CD4-positive, alpha-beta T cell treated with Interleukin-12 subunit alpha and Interleukin-12 subunit beta, for 1 hour (primary cell): ENCODE measurements at regions not wholly inside any gene's neighbourhood (a gene's known extent, or its start where the extent isn't known, plus 50 kb on each side); places are given as distances from the start of the nearest gene placed in this dataset.
"Not testable (repeated sequence)": the region's sequence is repeated elsewhere in the genome, so short reads cannot be mapped to it uniquely, and the experiment has no call there.

Experiments
- DNase-seq: peaks from one replicate; pipeline ENCODE4 v3.0.0-alpha.2; 2020

DNA sequence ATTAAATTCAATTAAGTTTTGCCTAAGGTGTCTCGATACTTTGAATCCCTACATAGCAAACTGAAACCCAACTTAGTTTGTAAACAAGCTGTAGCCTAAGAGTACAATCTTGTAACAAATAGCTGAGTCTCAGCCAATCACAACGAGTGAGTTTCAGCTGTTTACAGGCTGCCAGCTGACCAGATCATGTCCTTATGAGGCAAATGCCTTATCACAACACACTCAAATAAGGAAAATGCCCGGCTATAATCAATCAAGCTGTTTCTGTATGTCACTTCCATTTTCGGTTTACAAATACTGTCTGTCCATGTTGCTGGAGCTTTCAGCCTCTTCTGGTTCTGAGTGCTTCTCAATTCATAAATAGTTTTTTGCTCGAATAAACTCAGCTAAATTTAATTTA lies 943.8 kb downstream of the SLC16A7 start:
- no peak for DNase-seq

DNA sequence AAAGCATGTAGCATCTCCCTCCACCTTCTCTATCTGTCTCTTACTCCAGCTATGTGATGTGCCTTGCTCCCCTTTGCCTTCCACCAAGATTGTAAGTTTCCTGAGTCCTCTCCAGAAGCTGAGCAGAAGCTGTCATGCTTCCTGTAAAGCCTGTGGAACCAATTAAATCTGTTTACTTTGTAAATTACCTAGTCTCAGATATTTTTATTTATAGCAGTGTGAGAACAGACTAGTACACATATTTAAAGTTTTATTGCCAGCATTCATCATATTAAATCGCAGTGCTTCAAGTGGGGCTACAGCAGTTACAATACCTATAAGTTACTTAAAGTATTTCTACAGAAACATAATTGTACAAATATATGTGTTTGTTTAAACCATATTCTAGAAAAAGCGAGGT lies 973.1 kb downstream of the SLC16A7 start:
- no peak for DNase-seq

DNA sequence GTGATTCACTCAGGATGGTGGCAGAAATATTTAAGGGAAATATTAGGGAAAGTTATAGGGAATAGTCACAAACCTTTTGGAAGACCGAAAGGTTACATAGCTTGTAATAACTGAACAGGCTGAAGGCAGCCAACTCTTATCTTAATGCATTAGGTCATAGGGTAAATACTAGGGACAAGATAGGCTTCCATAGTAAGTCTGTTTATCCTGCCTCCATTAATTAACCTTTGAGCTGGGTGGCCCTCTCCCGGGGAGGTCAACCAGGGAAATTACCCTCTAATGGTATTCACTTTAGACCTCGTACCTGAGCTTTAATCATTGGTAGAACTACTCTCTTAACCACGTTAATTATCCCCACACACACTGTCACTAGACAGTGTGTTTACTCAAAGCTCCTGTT lies 981.8 kb downstream of the SLC16A7 start:
- no peak for DNase-seq

DNA sequence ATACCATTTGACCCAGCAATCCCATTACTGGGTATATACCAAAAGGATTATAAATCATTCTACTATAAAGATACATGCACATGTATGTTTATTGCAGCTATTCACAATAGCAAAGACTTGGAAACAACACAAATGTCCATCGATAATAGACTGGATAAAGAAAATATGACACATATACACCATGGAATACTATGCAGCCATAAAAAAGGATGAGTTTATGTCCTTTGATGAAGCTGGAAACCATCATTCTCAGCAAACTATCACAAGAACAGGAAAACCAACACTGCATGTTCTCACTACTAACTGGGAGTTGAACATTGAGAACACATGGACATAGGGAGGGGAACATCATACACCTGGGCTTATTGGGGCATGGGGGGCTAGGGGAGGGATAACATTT lies 991.8 kb downstream of the SLC16A7 start:
- not testable (repeated sequence) for DNase-seq

DNA sequence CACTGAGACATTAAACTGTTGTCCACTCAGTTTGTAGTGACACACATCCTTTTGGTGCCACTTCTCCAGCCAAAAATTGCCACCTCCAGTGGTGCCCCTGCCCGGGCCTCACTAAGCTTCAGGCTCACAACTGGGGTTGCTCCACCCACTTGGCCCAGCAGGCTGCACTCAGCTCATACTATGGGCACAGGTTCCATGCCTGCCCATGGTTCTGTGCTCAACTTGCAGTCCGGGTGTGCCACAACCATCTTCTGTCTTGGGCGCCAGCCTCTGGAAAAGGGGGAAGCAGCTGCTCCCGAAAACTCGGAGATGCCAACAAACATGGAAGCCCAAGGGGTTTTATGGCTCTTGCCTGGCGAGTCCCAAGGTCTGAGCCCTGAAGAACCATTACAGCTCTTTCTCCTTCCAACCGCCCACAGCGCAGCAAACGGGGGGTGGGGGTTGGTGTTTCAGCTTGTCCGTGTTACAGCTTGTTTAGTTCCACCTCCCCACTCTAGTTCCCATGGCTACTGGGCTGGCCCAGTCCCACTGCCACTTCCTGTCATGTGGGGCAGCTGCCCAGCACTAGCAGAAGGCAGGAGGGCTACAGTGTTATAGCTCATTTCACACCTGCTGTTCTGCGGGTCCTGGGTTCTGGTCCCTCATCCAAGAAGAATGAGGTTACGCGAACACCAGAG lies 998.3 kb downstream of the SLC16A7 start:
- DNase-seq: no peak

DNA sequence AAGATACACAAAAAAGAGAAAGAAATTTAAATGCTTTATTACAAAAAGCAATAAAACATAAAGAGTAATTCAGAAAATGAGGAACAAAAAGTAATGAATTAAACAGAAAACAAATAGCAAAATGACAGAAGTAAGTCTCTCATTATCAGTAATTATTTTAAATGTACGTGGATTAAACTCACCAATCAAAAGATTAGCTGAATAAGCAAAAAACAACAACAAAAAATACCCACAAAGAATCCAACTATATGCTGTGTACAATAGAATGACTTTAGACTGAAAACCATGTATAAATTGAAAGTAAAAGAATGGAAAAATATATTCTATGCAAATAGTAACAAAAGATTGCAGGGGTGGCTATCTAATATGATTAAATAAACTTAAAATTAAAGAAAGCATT lies 1006.8 kb downstream of the SLC16A7 start:
- DNase-seq: no peak

DNA sequence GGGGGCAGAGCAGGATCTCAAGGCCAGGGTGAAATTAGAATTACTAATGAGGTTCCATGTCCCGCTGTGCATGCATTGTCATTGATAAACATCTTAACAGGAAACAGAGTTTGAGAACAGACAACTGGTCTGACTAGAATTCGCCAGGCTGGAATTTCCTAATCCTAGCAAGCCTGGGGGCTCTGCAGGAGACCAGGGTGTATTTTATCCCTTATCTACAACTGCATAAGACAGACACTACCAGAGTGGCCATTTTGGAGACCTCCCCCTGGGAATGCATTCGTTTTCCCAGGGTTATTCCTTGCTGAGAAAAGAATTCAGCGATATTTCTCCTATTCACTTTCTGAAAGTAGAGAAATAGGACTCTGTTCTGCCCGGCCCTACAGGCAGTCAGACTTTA lies 1007.6 kb downstream of the SLC16A7 start:
- DNase-seq: not testable (repeated sequence)

DNA sequence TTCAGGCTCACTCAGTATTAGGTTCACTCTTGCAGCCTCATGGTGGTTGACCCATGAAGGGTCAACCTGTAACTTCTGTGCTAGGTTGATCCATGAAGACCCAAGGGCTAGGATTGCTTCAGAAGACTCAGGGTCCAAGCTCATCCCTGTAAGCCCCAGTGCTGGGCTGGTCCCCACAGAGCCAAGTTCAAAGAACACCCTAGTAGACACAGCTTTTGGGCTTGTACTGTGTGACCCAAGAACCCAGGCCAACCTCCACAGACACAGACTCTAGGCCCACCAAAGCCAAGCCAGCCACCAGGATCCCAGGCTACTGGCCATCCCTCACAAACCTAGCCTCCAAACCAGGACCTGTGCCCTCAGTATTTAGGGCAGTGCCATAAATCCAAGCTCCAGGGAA lies 1020.6 kb downstream of the SLC16A7 start:
- DNase-seq: no peak

DNA sequence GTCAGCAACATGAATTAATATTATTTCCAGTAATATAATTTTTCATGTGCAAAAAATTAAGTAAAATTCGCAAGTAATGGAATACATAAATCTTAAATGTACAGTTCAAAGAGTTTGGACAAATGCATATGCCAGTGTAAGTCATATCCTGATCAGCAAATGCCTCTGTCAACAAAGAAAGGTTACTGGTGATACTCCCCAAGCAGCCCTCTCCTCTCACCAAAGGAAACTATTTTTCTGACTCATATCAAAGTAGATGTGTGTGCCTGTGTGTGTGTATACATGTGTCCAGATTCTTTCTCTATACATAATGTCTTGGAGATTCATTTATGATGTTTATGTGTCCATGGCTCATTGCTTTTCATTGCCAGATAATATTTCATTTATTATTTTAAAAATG lies 1035.0 kb downstream of the SLC16A7 start:
- DNase-seq: no peak

DNA sequence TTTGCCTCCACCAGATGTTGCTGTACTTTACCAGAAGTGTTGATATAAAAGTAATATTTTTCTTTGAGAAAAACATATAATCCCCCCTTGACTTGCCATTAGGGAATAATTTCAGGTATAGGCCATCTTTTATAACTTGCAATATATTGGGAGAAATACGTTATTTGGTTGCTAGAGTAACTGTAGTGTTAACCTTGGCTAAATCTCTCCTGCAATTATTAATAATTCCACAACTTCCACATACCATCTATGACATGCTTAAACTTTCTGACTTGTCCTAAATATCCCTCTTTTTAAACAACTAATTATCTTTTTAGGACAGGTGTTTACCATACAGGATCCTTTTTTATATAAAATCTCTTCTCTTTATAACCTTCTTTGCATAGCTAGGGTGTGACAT lies 1048.2 kb downstream of the SLC16A7 start:
- DNase-seq: no peak

DNA sequence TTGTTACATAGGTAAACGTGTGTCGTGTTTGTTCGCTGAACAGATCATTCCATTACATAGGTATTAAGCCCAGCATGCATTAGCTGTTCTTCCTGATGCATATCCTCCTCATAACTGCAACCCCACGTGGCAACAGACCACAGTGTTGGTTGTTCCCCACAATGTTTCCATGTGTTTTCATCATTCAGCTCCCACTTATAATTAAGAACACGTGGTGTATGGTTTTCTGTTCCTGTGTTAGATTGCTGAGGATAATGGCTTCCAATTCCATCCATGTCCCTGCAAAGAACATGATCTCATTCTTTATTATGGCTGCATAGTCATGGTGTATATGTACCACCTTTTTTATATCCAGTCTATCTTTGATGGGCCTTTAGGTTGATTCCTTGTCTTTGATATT lies 1071.1 kb downstream of the SLC16A7 start:
- no peak for DNase-seq

DNA sequence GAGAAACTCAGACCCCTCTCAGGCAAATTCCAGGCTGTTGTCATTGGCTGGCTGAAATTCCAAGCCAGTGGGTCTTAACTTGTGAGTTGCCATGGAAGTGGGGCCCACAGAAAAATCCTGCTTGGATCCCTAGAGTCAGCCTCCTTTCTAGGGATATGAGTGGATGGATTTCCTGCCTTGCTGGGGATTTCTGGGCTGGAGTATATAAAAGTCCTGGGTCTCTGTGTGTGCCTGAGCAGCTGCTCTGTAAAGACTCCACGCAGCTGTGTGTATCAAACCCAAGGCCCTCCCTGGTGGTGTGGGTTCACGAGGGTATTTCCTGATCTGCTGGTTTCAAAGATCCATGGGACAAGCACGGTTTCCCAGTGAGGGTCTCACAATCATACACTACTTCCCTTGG lies 1077.1 kb downstream of the SLC16A7 start:
- no peak for DNase-seq

DNA sequence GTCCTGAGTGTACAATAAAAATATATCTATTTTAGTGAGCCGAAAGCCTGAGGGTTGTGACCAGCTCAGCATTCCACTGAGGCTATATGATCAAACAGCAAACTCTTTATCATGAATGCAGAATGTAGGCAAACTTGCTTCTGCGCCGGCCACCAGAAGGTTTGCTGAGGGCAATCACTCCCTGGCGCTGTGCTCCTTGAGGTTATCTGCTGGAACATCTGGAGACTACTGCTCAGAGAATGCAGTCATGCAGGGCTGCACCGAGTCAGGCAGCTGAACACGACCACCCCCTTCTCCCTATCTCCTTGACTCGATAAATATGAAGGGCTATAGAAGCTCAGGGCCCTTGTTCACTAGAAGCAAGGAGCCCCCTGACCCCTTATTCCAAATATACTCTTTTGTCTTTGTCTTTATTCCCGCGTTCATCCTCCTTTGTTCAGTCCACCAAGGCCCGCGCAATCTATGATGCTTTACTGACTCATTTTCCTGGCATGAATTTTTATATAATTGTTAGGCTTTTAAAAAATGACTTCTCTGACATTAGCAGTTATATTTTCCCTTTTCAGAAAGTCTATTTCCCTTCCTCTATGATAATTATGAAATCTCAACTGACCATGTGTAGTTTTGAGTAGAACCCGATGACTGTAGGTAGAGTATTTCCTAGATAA lies 1089.3 kb downstream of the SLC16A7 start:
- no peak for DNase-seq

DNA sequence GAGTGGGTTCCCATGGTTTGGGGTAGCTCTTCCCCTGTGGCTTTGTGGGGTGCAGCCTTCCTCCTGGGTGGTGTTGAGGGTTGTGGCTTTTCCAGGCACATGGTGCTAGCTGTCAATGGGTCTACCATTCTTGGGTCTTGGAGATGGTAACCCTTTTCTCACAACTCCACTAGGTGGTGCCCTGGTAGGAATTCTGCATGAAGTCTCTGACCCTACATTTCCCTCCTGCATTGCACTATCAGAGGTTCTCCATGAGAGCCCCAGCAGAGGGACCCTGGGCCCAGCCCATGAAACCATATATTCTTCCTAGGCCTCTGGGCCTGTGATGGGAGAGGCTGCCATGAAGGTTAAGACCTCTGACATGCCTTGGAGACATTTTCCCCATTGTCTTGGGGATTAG lies 1093.3 kb downstream of the SLC16A7 start:
- no peak for DNase-seq

DNA sequence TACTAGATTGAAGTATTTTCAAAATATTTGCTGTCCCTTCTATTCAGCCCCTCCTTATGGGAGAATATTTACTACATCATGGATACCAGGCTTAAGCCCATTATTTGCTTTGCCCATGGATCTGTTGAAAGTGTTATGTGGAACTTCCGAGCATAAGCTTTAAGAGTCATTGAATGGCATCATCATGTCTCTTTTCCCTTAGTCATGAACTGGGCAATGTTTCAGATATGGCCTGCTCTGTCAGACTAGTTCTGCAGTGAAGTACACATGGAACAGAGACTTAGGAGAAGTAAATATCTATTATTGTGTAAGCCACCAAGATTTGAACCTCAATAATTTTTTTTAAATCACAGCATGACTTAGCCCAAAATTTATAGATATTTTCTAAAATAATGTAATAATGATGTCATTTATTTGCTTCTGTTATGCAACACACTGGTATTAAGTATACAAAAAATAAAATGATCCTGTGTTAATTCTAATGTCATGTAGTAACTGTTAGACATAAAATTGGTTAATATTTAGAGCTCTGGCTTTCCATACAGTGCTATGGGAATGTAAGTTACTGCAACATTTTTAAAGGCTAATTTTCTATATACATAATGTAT lies 1097.3 kb downstream of the SLC16A7 start:
- no peak for DNase-seq

DNA sequence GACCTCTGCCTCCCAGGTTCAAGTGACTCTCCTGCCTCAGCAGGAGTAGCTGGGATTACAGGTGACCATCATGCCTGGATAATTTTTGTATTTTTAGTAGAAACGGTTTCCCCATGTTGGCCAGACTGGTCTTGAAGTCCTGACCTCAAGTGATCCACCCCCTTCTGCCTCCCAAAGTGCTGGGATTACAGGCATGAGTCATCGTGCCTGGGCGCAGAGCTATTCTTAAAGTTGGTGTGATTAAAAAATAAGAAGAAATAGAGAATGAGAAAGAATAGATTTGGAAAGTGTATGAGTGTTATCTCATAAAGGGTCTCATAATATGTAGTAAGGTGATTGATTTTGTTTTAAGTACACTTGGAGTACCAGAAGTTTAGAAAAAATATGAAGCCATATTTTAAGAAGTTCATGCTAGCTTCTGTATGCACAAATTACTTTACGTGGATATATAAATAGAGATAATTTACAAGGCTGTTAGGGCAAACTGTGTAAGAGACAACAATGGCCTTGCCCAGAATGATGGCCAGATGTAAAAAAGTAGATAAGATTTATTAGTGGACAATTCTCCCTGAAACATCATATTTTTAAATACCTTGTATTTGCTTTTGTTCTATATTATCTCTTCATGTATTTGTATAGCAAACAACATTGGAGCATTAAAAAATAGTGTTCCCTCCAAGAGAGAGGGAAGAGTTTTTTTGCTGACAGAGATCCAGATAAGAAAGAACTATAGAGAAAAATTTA lies 1108.5 kb downstream of the SLC16A7 start:
- DNase-seq: no peak

DNA sequence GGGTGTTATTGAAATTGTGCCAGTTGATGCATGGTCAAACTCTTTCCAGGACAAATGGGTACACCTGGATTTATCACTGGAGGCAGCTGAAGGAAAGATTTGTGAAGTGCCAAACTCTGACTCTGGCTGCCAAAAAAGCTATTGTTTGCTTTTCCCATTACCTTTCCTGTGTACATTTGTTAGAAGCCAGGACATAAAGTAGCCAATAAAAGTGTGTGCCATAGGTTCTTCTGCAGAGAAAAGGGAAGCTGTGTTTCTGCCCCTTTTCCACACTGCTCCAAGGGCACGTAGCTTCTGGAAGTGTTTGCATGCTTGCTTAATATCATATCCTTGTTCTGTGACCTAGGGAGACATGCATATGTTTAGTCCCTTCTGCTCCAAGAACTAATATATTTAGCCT lies 1114.4 kb downstream of the SLC16A7 start:
- no peak for DNase-seq

DNA sequence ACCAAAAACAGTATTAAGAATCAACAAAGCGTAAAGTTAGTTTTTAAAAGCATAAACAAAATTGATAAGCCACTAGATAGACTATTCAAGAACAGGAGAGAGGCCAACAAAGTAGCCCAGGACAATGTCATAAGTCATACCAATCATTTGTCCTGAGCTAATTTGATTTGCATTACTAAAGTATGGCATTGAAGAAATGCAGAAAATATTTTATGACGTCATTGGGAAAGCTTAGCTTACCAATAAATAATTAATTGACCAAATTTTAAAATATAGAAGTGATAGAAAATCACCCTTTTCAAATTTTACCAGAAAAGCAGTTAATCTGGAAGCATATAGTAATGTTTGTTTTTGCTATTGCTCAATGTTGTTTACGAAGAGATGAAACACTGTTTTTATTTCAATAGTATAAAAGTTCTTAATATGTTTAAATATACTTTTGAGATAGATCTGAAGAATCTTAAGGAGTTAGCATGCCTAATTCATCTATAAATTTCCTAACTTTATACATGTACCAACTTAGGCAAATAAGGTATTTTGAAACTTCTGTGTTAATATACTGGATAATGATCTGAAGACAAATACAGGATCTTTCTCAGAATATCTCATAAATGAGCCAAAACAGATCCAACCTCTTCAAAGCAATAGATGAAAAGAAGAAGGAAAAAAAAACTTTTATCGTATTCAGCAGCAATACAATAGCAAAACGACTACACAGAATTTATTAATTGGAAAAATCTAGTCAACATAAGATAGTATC lies 1118.5 kb downstream of the SLC16A7 start:
- no peak for DNase-seq

DNA sequence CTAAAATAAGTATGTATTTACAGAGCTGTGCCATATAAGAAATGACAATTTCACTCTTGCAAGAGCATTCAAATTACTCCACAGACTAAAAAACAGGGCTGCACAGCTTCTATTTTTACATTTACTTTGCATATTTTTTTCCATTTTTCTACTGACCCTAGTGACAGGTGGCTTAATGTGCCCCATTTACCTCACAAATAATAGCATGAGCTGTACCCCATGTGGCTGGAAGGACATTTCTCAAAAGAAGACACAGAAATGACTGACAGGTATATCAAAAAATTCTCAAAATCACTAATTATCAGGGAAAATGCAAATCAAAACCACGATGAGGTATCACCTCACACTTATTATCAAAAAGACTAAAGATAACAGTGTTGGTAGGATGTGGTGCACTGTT lies 1128.6 kb downstream of the SLC16A7 start:
- no peak for DNase-seq

DNA sequence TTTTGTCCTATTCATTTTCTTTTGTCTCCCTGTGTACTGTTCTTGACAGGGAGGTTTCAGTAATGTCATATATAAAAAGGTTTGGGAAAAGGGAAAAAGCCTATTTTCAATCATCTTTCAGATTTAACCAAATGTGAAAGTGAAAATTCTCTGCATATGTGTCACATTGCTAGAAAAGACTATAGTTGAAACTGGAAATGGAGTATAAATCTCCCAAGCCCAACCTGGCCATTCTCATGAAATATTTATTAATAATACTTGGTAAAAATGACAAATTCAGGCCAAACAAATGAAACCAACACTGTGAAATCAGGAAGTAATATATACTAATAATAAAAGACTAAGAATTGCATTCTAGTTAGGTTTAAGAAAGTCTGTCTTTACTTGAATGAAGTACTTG lies 1129.2 kb downstream of the SLC16A7 start:
- no peak for DNase-seq

DNA sequence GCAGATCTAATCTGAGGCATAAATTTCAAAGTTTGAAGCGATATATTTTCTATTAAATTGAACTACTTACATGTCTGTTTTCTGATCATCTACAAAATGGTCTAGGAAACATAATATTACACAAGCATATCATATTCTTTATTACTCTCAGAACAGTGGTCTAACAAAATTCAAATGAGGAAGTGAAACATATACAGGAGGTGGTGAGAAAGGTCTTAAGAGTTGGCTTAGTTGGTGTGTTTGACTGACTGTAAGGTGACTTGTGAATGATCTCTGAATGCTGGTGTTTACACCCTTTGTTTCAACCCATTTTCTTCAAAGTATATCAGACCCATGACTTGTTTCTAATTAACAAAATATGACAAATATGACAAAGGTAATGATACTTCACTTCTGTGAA lies 1156.8 kb downstream of the SLC16A7 start:
- DNase-seq: no peak

DNA sequence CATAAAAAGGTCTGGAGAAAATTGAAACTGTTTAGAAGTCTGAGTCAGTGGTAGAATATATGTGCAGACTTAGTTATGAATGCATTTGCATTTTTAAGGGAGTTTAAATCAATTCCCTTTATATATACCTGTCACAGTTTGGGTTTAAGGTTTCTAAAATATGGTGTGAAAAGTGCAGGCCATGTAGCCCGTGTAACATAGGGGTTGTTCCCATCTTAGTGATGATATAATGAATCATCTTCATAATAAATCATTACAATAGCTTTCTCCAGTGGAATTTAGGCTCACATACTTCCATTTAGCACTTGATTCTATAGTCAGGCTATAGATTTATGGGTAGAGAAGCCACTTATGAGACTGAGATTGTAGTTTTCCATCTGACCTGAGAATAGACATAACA lies 1162.4 kb downstream of the SLC16A7 start:
- no peak for DNase-seq

DNA sequence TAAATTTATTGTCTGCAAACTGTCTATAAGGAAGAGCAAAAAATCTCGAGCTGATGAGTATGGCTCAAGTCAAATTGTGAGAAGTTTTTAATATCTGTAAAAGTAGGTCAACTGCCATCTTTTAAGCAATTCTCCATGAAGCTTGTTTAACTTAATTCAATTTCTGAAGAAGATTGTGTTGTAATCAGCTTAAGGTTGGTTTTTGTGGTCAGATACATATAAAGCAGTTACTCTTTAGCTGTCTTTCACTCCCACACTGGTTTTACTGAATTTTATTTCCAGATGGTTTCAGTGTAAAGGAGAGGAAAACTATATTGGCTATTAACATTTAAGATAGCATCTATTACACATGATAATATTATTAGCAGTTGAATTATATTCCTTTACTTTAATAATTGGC lies 1165.1 kb downstream of the SLC16A7 start:
- no peak for DNase-seq
